RWPE2 (cell line): ENCODE measurements at regions not wholly inside any gene's neighbourhood (a gene's known extent, or its start where the extent isn't known, plus 50 kb on each side); places are given as distances from the start of the nearest gene placed in this dataset.

ENCODE experiments used
- ATAC-seq: fragments of 200-7000 bp; cut with Tn5 transposase; 3 replicates; pipeline ENCODE4 v1.9.1; 2021; ENCODE audit warnings: low read depth
- DNase-seq: peaks from one replicate; pipeline ENCODE4 v3.0.0-alpha.2; 2020; ENCODE audit warnings: low spot score
- H3K27ac ChIP-seq: fragments of 450-650 bp; 2 replicates; pipeline ENCODE4 v1.5.1; 2017; ENCODE audit warnings: mild to moderate bottlenecking; ENCODE audit not compliant: poor library complexity, severe bottlenecking
- H3K27me3 ChIP-seq: fragments of 250-450 bp; sonication (Bioruptor Pico); 2 replicates; pipeline ENCODE4 v1.5.1; 2021; ENCODE audit warnings: mild to moderate bottlenecking, moderate library complexity; ENCODE audit not compliant: insufficient read depth, poor library complexity, severe bottlenecking
- H3K36me3 ChIP-seq: fragments of 250-450 bp; sonication (Bioruptor Pico); 2 replicates; pipeline ENCODE4 v1.5.1; 2020; ENCODE audit warnings: low read depth, mild to moderate bottlenecking, moderate library complexity
- H3K4me1 ChIP-seq: fragments of 250-450 bp; sonication (Bioruptor Pico); 2 replicates; pipeline ENCODE4 v1.5.1; 2021; ENCODE audit warnings: mild to moderate bottlenecking, moderate library complexity; ENCODE audit not compliant: insufficient read depth, poor library complexity, severe bottlenecking
- H3K4me3 ChIP-seq: fragments of 250-450 bp; sonication (Bioruptor Pico); 2 replicates; pipeline ENCODE4 v1.5.1; 2021; ENCODE audit warnings: mild to moderate bottlenecking, moderate library complexity; ENCODE audit not compliant: severe bottlenecking
- H3K9me3 ChIP-seq: fragments of 250-450 bp; sonication (Bioruptor Pico); 2 replicates; pipeline ENCODE4 v1.5.1; 2021; ENCODE audit warnings: mild to moderate bottlenecking, moderate library complexity; ENCODE audit not compliant: severe bottlenecking
- CTCF ChIP-seq: fragments of 450-650 bp; IDR thresholded peaks from one replicate; pipeline ENCODE4 v1.5.1; 2017; ENCODE audit warnings: mild to moderate bottlenecking, moderate library complexity; ENCODE audit not compliant: poor library complexity, severe bottlenecking

GRCh38 chr4:20086799-20087521 is 164.7 kb upstream of the SLIT2 start:
- Histone ChIP-seq H3K27me3 (no peaks in the 10 kb centered on the region), H3K27ac (no peak overlapping the region), H3K36me3 (no peaks in the 10 kb centered on the region), H3K4me1 (peaks cover 3% of the 10 kb centered on the region), H3K9me3 (no peaks in the 10 kb centered on the region), H3K4me3 (no peak overlapping the region)
- TF ChIP-seq CTCF = no peak
- DNase-seq (no peak), ATAC-seq (no peak)

DNA sequence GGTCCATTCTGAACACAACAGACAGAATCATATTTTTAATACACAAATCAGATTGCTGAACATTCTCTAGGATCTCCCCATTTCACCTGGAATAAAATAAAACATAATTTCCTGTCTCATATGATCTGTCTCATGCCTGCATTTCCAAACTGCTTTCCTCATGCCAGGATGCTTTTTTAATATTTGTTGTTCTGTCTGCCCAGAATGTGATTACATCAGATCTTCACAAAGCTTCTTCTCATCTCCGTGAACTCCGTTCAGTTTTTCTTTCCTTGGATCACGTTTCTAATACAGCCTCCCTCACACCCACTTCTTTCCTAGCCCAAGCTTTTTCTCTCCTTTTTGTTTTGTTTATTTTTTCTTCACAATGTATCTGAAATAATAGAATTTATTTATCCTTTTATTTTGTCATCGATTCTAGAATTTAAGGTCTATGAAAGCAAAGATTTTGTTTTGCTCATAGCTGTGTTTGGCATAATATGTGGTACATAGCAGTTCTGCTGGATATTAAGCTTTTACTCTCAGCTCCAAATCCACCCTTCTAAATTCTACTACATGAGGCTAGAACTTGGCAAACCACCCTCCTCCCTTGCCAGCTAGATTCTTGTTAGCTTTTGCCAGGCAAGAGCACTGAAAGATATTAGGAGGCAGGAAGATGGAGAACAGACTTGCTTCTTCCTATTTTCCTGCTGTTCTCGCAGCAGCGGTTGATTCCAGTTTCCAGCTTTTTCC is 165.5 kb upstream of the SLIT2 start:
- TF ChIP-seq CTCF = no peak
- no peaks in the 10 kb centered on the region for H3K36me3 ChIP-seq
- ATAC-seq = no peak

DNA sequence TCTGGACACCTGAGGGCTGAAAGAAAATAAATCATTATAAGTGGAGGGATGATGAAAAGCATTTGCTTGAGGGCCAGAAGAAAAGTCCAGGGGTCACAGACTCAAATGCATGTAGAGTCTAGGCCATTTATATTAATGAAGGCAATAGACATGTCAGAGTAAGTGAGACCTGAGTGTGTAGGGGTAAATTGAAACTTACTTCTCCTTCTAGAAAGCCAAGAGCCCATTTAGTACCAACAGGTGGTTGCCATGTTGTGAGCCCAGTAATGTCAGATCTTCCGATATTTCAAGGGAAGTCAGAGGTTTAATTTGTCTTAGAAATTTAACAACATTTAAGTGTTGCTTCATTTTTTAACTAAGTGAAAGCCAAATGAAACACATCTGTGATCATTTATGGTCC is 166.1 kb upstream of the SLIT2 start:
- no peak for DNase-seq
- no peak overlapping the region for H3K4me3 ChIP-seq

More for the DNA sequence above, 165.5 kb upstream of the SLIT2 start:
- H3K27me3 ChIP-seq = no peaks in the 10 kb centered on the region
- peaks cover 3% of the 10 kb centered on the region for H3K4me1 ChIP-seq
- no peaks in the 10 kb centered on the region for H3K9me3 ChIP-seq
- no peak for DNase-seq
- no peak overlapping the region for H3K27ac ChIP-seq
- no peak overlapping the region for H3K4me3 ChIP-seq

GRCh38 chr4:20085156-20085555 is 166.5 kb upstream of the SLIT2 start:
- Histone ChIP-seq H3K9me3 (no peaks in the 10 kb centered on the region), H3K4me1 (peaks cover 3% of the 10 kb centered on the region), H3K4me3 (no peak overlapping the region), H3K36me3 (no peaks in the 10 kb centered on the region), H3K27me3 (no peaks in the 10 kb centered on the region), H3K27ac (no peak overlapping the region)
- DNase-seq (no peak), ATAC-seq (no peak)
- TF ChIP-seq CTCF = no peak

More for the DNA sequence above, 166.1 kb upstream of the SLIT2 start:
- ATAC-seq = no peak
- Histone ChIP-seq H3K9me3 (no peaks in the 10 kb centered on the region), H3K27me3 (no peaks in the 10 kb centered on the region), H3K36me3 (no peaks in the 10 kb centered on the region), H3K27ac (no peak overlapping the region), H3K4me1 (peaks cover 3% of the 10 kb centered on the region)
- TF ChIP-seq CTCF = no peak

- Histone ChIP-seq H3K27ac (no peak overlapping the region), H3K4me1 (peaks cover 3% of the 10 kb centered on the region), H3K27me3 (no peaks in the 10 kb centered on the region), H3K9me3 (no peaks in the 10 kb centered on the region), H3K36me3 (no peaks in the 10 kb centered on the region), H3K4me3 (no peak overlapping the region)
- DNase-seq (no peak), ATAC-seq (no peak)
- TF ChIP-seq CTCF = no peak
Observed at GRCh38 chr4:20084488-20084887, 167.2 kb upstream of the SLIT2 start.
